Iris pigment epithelial cell (primary cell): ENCODE measurements at regions not wholly inside any gene's neighbourhood (a gene's known extent, or its start where the extent isn't known, plus 50 kb on each side); places are given as distances from the start of the nearest gene placed in this dataset.
A peak's percentile ranks its signal among the peaks of the same experiment; 100 is the strongest.
"Not testable (repeated sequence)": the region's sequence is repeated elsewhere in the genome, so short reads cannot be mapped to it uniquely, and the experiment has no call there.

Experiments used
- DNase-seq: peaks from one replicate; pipeline ENCODE4 v3.0.0-alpha.2; 2011; ENCODE audit warnings: low read depth

DNA sequence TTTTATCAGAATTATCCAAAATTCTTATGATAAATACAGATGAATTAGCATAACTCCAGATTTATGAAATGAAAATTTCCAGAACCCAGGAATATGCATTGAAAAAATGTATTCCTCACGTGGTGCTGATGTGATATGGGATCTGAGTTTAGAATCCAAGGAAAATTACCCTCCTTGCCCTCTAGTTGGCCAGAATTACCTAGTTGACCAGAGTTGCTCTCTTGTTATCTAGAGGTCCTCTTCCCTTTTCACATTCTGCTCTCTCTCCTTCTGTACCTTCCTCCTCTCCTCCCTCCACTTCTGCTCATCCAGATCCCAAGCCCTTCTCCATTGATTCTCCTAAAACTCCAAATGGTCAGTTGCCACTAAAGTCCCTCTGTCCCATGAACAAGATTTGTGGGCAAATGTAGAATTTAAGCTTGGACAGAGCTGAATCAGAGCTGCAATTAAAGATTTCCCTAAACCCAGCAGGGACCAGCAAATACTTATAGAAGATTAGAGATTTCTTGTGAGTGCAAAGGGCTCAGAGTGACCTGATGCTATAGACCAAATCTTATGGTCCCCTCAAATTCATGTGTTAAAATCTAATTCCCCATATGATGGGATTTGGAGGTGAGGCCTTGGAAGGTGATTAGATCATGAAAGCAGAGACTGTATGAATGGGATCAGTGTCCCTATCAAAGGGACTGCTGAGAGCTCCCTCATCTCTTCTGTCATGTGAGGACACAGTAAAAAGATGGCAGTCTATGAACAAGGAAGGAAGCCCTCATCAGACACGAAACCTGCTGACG lies 103.2 kb upstream of the IGLL5 start:
- no peak for DNase-seq

DNA sequence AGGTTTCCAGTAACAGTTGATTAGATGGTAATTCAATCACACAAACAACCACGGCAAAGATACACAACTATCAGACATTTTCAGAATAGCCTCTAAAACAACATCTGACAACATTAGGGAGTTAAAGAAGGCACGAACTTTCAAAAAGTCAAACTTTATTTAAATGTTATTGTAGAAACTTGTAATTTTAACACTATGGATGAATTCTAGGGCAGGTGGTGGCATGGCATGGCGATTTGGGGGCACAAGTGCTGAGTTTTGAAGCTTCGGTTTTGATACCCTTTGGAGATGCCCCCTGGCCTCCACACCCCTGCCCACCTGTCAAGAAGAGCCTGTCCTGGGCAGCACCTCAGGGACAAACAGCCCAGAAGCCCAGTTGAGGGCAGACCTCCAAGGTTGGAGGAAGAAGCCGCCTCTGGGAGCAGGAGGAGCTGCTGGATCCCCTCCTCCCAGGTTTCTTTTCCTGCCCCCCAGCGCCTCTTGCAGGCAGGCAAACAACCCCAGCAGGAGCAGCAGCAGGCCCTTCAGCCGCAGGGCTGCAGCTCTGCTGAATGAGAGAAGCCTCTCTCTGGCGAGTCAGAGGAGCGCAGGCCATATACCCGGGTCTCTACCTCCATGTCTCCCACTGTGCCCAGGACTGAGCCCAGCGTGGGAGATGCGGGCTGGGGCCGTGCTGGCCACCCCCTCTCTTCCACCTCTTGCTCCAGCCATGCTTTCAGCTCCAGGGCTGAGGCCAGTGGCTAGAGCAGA lies 102.1 kb upstream of the IGLL5 start:
- no peak for DNase-seq

DNA sequence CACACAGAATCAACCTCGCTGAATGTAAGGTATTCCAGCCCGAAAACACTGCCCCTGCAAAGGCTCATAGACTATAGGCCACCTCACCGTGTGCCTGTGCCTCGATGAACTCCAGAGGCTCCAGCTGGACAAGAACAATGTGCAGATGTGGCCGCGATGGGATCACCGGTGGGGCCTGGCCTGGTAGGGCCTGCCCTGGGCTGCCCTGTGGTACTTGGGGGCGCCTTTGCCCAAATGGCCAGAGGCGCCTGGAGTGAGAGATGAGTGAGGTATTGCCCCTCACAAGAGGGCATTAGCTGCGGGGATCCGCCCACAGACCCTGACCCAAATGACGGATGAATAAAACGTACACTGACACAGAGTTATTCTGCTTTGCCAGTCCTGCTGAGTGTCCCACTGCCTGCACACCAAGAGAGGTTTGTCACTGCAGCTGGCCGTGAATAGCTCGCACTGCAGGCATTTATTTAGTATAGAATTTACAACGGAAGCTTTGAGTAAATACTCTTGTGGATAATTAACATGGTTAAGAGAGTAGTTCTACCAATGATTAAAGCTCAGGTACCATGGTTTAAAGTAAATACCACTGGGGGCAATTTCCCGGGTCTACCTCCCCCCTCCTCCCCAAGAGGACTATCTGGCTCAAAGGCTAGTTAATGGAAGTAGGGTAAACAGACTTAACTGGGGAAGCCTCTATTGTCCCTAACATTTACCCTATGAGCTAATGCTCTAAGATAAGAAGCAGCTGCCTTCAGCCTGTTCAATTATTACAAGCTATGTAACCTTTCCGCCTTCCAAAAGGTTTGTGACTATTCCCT lies 101.1 kb upstream of the IGLL5 start:
- DNase-seq, result no peak

DNA sequence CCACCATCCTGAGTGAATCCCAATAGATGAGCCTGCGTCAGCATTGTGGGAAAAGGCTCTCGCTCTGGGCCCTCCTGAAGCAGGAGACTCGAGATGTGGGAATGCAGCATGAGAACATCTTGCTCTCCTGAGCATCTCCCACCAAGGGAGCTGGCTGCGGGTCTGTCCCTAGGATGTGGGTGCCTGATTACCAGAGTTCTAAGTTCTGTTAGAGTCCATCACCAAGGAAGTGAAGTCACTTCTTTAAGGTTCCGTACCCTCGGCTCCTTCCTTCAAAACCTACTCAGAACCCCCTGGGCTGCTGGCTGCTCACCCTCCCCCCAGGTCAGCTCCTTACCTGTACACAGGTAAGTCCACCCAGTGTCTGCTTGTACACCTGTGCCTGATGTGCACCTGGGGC lies 100.5 kb upstream of the IGLL5 start:
- no peak for DNase-seq

GRCh38 chr22:22787786-22788459 lies 99.7 kb upstream of the IGLL5 start:
- peak; percentile 49 for DNase-seq

- no peak for DNase-seq
These were observed 99.1 kb upstream of the IGLL5 start for GRCh38 chr22:22788460-22789037.

GRCh38 chr22:22789233-22789921 lies 98.2 kb upstream of the IGLL5 start:
- no peak for DNase-seq

- no peak for DNase-seq
These were observed 97.4 kb upstream of the IGLL5 start for GRCh38 chr22:22789922-22790845.

DNA sequence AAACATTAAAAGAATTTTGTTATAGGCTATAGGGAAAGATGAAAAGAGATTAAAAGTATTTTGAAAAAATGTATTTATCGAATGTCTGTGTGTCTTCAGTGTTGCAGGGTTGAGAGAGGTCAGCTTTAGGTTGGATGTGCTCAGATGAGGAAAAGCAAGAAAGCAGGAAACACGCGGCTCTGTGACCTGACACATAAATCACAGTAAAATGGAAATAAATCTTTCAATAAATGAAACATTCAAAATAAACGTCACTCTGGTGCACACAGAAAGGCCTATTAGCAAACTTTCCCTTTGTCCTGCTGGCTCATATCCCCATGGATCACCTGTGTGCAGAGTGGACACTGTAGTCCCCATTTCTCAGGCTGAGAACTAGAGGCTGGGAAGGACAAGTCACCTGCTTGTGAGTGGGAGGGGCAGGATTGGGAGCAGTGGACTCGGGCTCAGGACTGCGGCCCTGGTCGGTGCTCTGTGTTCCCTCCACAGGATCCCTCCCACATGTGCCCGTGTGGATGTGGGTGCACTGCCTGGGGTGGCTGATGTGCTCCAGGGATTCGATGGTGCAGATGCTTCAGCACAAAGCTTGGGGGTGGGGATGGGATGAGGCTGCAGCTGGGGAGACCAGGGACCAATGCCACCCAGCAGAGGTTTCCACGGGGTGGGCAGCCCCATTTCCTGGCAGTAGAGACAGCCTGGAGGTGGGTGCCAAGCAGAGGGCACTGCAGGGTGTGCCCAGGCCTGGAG lies 96.0 kb upstream of the IGLL5 start:
- DNase-seq, result no peak

GRCh38 chr22:22792205-22792786 lies 95.3 kb upstream of the IGLL5 start:
- not testable (repeated sequence) for DNase-seq

GRCh38 chr22:22795639-22796038 lies 92.0 kb upstream of the IGLL5 start:
- DNase-seq, result not testable (repeated sequence)

DNA sequence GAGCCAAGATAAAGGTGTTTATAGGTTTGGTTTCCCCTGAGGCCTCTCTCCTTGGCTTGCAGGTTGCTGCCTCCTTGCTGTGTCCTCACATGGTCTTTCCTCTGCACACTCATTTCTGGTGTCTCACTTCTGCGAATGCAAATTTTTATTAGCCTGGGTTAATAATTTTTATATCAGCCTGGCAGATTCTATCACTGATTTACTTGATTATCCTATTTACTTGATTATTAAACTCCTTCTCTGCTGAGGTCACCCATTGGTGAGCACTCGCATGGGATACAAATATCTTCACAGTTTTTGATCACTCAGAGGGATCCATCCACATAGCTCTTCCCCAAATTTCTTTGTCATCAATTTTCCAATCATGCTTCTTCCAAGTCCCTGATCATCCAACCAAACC lies 90.9 kb upstream of the IGLL5 start:
- DNase-seq, result no peak

DNA sequence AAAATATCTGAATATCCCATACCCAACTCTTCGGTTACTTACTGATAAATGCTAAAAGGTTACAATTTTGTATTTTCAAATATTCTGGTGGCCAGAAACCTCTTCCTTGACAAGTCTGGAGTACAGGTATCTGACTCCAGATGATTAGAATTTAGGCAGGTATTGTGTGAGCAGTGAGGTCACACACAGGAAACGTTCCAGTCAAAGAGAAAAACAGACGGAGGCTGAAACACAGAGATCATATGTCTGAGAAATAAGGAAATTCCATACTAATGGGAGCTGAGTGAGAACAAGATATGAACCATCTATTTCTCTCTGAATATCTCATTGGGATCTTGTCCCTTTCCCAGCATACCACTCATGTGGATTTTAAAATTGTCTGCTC lies 89.4 kb upstream of the IGLL5 start:
- DNase-seq, result no peak

DNA sequence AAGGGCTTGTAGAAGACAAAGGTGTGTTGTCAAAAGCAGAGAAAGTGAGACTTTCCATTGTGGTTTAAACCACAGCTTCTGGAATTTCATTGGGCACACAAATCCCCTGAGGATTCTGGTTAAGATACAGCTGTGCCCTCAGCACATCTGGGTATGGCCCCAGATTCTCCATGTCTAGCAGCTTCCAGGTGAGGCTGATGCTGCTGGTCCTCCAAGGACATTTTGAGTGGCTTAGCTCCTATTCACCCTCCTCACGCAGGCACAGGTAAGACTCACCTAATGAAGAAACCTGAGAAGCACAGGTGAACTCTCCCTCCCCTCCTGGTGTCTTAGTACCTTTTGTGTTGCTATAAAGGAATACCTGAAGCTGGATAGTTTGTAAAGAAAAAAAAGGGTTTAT lies 88.9 kb upstream of the IGLL5 start:
- no peak for DNase-seq

GRCh38 chr22:22799561-22799960 lies 88.1 kb upstream of the IGLL5 start:
- DNase-seq, result no peak

GRCh38 chr22:22800716-22801115 lies 86.9 kb upstream of the IGLL5 start:
- DNase-seq, result peak; percentile 3

- DNase-seq, result no peak
These were observed 85.2 kb upstream of the IGLL5 start for GRCh38 chr22:22802339-22802970.

DNA sequence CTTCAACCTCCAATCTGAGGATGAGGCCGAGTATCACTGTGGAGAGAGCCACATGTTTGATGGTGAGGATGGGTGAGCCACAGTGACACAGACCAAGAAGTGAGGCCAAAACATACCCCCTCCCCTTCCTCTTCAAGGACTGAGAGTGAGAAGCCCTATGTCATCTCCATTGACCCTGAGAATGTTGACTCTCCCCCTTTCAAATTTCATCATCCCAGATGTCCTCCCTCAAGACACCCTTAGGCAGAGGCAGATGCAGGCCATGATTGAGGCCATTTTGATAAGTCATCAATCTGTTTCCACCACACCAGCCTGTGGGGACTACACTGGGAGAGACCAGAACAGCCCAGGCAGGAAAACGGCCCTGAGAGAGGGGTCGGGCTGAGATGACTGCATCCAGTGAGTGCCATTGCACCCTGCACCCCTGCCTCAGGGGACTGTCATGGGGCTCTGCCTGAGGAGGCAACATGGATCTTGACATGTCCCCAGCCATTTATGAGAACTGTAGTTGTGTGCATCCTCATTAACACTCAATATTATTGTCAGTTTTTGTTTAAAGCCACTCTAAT lies 84.2 kb upstream of the IGLL5 start:
- DNase-seq, result no peak
